SK-N-SH (cell line): ENCODE measurements at regions not wholly inside any gene's neighbourhood (a gene's known extent, or its start where the extent isn't known, plus 50 kb on each side); places are given as distances from the start of the nearest gene placed in this dataset.

Experiments
- CTCF ChIA-PET: fragments of 300-600, 350-600 bp; formaldehyde crosslinking; extraction: SDS; loops from one replicate; lab custom pipeline; 2021; lab: Yijun Ruan, JAX
- POLR2A ChIA-PET: fragments of 350-600 bp; sonication (Branson Sonifier 250); formaldehyde crosslinking; extraction: SDS; loops from one replicate; lab custom pipeline; 2020; ENCODE audit warnings: antibody characterized with exemption, inconsistent platforms; lab: Yijun Ruan, JAX
- DNase-seq: peaks from one replicate; pipeline ENCODE4 v3.0.0; 2012
- H2AFZ ChIP-seq: fragments of 200-600 bp; sonication (generic); 2 replicates; pipeline ENCODE4 v1.8.1; 2016; ENCODE audit warnings: antibody characterized with exemption, mild to moderate bottlenecking, low read depth
- H3F3A ChIP-seq: fragments of 200-600 bp; sonication (generic); replicated peaks from 2 replicates; pipeline ENCODE3; 2016; ENCODE audit warnings: antibody characterized with exemption, mild to moderate bottlenecking; ENCODE audit not compliant: insufficient read depth
- H3K27ac ChIP-seq, 2 experiments: fragments of 200-500 bp in 1 of 2; fragments of 200-600 bp in 1 of 2; sonication (Bioruptor generic) in 1 of 2; sonication (generic), shearing (Covaris generic) in 1 of 2; 2 replicates each; pipeline versions ENCODE4 v1.5.1 to v1.6.1; 2014 to 2016; ENCODE audit warnings: low read depth in 2 of 2, inconsistent platforms in 1 of 2, low read length in 1 of 2, mild to moderate bottlenecking in 1 of 2, mixed read lengths in 1 of 2
- H3K27me3 ChIP-seq: fragments of 200-600 bp; sonication (generic), shearing (Covaris generic); 2 replicates; pipeline ENCODE4 v1.6.1; 2016; ENCODE audit warnings: mixed run types; ENCODE audit not compliant: insufficient read depth
- H3K36me3 ChIP-seq, 2 experiments: fragments of 200-500 bp in 1 of 2; fragments of 200-600 bp in 1 of 2; sonication (Bioruptor generic) in 1 of 2; sonication (generic) in 1 of 2; replicated peaks in 1 of 2; 2 replicates each; pipeline versions ENCODE3 to v1.5.1; 2014 to 2016; ENCODE audit warnings: low read length in 1 of 2, mild to moderate bottlenecking in 1 of 2; ENCODE audit not compliant: insufficient read depth in 2 of 2, control insufficient read depth in 1 of 2
- H3K4me1 ChIP-seq, 2 experiments: fragments of 200-500 bp in 1 of 2; fragments of 200-600 bp in 1 of 2; sonication (Bioruptor generic) in 1 of 2; sonication (generic), shearing (Covaris generic) in 1 of 2; 2 replicates each; pipeline versions ENCODE4 v1.5.1 to v1.6.1; 2014 to 2016; ENCODE audit warnings: low read depth in 1 of 2, low read length in 1 of 2, mixed run types in 1 of 2; ENCODE audit not compliant: insufficient read depth in 2 of 2, control insufficient read depth in 1 of 2
- H3K4me2 ChIP-seq: fragments of 200-600 bp; sonication (generic), shearing (Covaris generic); 2 replicates; pipeline ENCODE4 v1.6.1; 2017; ENCODE audit warnings: mixed run types
- H3K4me3 ChIP-seq, 2 experiments: fragments of 200-500 bp in 1 of 2; fragments of 200-600 bp in 1 of 2; sonication (Bioruptor generic) in 1 of 2; sonication (generic), shearing (Covaris generic) in 1 of 2; 2 replicates each; pipeline versions ENCODE4 v1.5.1 to v1.8.1; 2014 to 2016; ENCODE audit warnings: low read depth in 2 of 2, inconsistent platforms in 1 of 2, low read length in 1 of 2, mild to moderate bottlenecking in 1 of 2, mixed read lengths in 1 of 2, moderate library complexity in 1 of 2
- H3K79me2 ChIP-seq: fragments of 200-600 bp; sonication (generic); 2 replicates; pipeline ENCODE4 v1.8.1; 2017; ENCODE audit warnings: mild to moderate bottlenecking; ENCODE audit not compliant: insufficient read depth
- H3K9ac ChIP-seq: fragments of 200-600 bp; sonication (generic); 2 replicates; pipeline ENCODE4 v1.6.1; 2017; ENCODE audit warnings: mixed run types
- H3K9me2 ChIP-seq: fragments of 200-600 bp; sonication (generic); 2 replicates; pipeline ENCODE4 v1.6.1; 2017; ENCODE audit warnings: mixed run types
- H3K9me3 ChIP-seq: fragments of 200-600 bp; sonication (generic); 2 replicates; pipeline ENCODE4 v1.6.1; 2017; ENCODE audit warnings: mixed run types, mild to moderate bottlenecking, moderate library complexity
- H4K20me1 ChIP-seq: fragments of 200-600 bp; sonication (generic); 2 replicates; pipeline ENCODE4 v1.6.1; 2017; ENCODE audit warnings: mild to moderate bottlenecking, mixed run types; ENCODE audit not compliant: insufficient read depth
- FOSL2 ChIP-seq: IDR thresholded peaks from 2 replicates; pipeline ENCODE4 v1.4.0; 2012; ENCODE audit warnings: low read depth, mild to moderate bottlenecking, moderate library complexity, borderline replicate concordance
- GABPA ChIP-seq: IDR thresholded peaks from 2 replicates; pipeline ENCODE4 v1.4.0; 2012; ENCODE audit warnings: low read depth, mild to moderate bottlenecking
- MEF2A ChIP-seq: IDR thresholded peaks from 2 replicates; pipeline ENCODE4 v1.4.0; 2012; ENCODE audit warnings: low read depth, borderline replicate concordance
- NRF1 ChIP-seq: IDR thresholded peaks from 2 replicates; pipeline ENCODE4 v1.6.1; 2012; ENCODE audit warnings: low read depth, mild to moderate bottlenecking, low read length
- POLR2AphosphoS5 ChIP-seq: IDR thresholded peaks from 2 replicates; pipeline ENCODE4 v1.6.1; 2012; ENCODE audit warnings: low read depth, low read length
- RCOR1 ChIP-seq: fragments of 150-350 bp; IDR thresholded peaks from 2 replicates; pipeline ENCODE4 v1.6.1; 2017; ENCODE audit warnings: antibody characterized with exemption, low read length
- RXRA ChIP-seq: IDR thresholded peaks from 2 replicates; pipeline ENCODE4 v1.4.0; 2012; ENCODE audit warnings: low read depth, mild to moderate bottlenecking, borderline replicate concordance
- SIN3A ChIP-seq: IDR thresholded peaks from 2 replicates; pipeline ENCODE4 v1.6.1; 2012; ENCODE audit warnings: low read depth, mild to moderate bottlenecking, low read length, moderate library complexity, borderline replicate concordance
- SMC3 ChIP-seq: IDR thresholded peaks from 2 replicates; pipeline ENCODE4 v1.6.1; 2012; ENCODE audit warnings: low read depth, low read length, improper control_type of control experiment
- TAF1 ChIP-seq: IDR thresholded peaks from 2 replicates; pipeline ENCODE4 v1.6.1; 2012; ENCODE audit warnings: low read depth, mild to moderate bottlenecking, low read length, moderate library complexity, borderline replicate concordance
- TCF12 ChIP-seq: IDR thresholded peaks from 2 replicates; pipeline ENCODE4 v1.4.0; 2012
- TEAD4 ChIP-seq: IDR thresholded peaks from 2 replicates; pipeline ENCODE4 v1.4.0; 2012; ENCODE audit warnings: mild to moderate bottlenecking, borderline replicate concordance; ENCODE audit not compliant: insufficient read depth
- WGBS: methylation state at CpG from one replicate; pipeline ENCODE4 v1.1.6; 2017; ENCODE audit warnings: low lambda C conversion rate; 5-methylcytosine and 5-hydroxymethylcytosine counted together
- TF ChIP-seq, protein P1 (sequence below): fragments of 200-600 bp; sonication (generic); IDR thresholded peaks from 2 replicates; pipeline ENCODE4 v1.6.1; 2017; ENCODE audit warnings: antibody characterized with exemption, mild to moderate bottlenecking, moderate library complexity
- TF ChIP-seq, protein P2 (sequence below): IDR thresholded peaks from 2 replicates; pipeline ENCODE4; 2012
- TF ChIP-seq, protein P3 (sequence below): IDR thresholded peaks from 2 replicates; pipeline ENCODE4 v1.4.0; 2012; ENCODE audit warnings: low read depth, borderline replicate concordance
- TF ChIP-seq, protein P4 (sequence below): fragments of 150-350 bp; IDR thresholded peaks from 2 replicates; pipeline ENCODE4 v1.6.1; 2017; ENCODE audit warnings: antibody characterized with exemption, low read length, low read depth, borderline replicate concordance
- TF ChIP-seq, protein P5 (sequence below): IDR thresholded peaks from 2 replicates; pipeline ENCODE4 v1.4.0; 2012; ENCODE audit warnings: low read depth

DNA sequence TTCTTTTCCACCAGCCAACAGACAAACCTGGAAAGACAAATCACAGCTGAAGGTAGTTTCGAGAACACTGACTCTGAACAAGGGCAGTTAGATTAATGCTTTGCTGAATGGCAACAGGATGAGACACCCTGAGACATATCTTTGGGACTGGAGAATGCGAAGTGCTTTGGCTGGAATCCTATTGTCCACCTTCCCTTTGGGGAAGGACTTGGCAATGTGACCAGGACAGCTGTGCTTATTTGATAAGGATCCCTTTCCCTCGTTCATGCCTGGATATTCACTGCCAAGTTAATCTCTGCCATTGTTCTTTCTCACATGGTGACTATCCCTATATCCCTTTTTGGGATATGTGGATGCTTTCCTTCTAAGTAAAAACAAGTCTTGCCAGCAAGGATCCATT lies 537.1 kb upstream of the SEL1L start:
- 0% methylated on average over 3 of the region's 3 CpGs for WGBS
- no peak overlapping the region for H3K27ac ChIP-seq
- no peak for DNase-seq
- H3K79me2 ChIP-seq = no peaks in the 10 kb centered on the region
- ChIA-PET CTCF (no interaction called here), POLR2A (no interaction called here)
- no peaks in the 10 kb centered on the region for H3K4me1 ChIP-seq
- no peaks in the 10 kb centered on the region for H4K20me1 ChIP-seq
- no peaks in the 10 kb centered on the region for H3K27me3 ChIP-seq
- H3K9me2 ChIP-seq = no peaks in the 10 kb centered on the region
- no peak overlapping the region for H3K4me2 ChIP-seq
- H3K4me3 ChIP-seq = no peak overlapping the region
- TF ChIP-seq, protein P1, sequence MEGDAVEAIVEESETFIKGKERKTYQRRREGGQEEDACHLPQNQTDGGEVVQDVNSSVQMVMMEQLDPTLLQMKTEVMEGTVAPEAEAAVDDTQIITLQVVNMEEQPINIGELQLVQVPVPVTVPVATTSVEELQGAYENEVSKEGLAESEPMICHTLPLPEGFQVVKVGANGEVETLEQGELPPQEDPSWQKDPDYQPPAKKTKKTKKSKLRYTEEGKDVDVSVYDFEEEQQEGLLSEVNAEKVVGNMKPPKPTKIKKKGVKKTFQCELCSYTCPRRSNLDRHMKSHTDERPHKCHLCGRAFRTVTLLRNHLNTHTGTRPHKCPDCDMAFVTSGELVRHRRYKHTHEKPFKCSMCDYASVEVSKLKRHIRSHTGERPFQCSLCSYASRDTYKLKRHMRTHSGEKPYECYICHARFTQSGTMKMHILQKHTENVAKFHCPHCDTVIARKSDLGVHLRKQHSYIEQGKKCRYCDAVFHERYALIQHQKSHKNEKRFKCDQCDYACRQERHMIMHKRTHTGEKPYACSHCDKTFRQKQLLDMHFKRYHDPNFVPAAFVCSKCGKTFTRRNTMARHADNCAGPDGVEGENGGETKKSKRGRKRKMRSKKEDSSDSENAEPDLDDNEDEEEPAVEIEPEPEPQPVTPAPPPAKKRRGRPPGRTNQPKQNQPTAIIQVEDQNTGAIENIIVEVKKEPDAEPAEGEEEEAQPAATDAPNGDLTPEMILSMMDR = no peak
- TF ChIP-seq, protein P2, sequence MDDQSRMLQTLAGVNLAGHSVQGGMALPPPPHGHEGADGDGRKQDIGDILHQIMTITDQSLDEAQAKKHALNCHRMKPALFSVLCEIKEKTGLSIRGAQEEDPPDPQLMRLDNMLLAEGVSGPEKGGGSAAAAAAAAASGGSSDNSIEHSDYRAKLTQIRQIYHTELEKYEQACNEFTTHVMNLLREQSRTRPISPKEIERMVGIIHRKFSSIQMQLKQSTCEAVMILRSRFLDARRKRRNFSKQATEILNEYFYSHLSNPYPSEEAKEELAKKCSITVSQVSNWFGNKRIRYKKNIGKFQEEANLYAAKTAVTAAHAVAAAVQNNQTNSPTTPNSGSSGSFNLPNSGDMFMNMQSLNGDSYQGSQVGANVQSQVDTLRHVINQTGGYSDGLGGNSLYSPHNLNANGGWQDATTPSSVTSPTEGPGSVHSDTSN = no peak
- TF ChIP-seq SIN3A (no peak), NRF1 (no peak), GABPA (no peak), RCOR1 (no peak), MEF2A (no peak), TCF12 (no peak), TAF1 (no peak), SMC3 (no peak), POLR2AphosphoS5 (no peak), RXRA (no peak), FOSL2 (no peak), TEAD4 (no peak)
- TF ChIP-seq, protein P3, sequence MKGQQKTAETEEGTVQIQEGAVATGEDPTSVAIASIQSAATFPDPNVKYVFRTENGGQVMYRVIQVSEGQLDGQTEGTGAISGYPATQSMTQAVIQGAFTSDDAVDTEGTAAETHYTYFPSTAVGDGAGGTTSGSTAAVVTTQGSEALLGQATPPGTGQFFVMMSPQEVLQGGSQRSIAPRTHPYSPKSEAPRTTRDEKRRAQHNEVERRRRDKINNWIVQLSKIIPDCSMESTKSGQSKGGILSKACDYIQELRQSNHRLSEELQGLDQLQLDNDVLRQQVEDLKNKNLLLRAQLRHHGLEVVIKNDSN = no peak
- TF ChIP-seq, protein P4, sequence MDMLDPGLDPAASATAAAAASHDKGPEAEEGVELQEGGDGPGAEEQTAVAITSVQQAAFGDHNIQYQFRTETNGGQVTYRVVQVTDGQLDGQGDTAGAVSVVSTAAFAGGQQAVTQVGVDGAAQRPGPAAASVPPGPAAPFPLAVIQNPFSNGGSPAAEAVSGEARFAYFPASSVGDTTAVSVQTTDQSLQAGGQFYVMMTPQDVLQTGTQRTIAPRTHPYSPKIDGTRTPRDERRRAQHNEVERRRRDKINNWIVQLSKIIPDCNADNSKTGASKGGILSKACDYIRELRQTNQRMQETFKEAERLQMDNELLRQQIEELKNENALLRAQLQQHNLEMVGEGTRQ = no peak
- TF ChIP-seq, protein P5, sequence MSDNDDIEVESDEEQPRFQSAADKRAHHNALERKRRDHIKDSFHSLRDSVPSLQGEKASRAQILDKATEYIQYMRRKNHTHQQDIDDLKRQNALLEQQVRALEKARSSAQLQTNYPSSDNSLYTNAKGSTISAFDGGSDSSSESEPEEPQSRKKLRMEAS = no peak
- H3K9ac ChIP-seq = no peak overlapping the region
- no peaks in the 10 kb centered on the region for H3F3A ChIP-seq
- H2AFZ ChIP-seq = no peak overlapping the region
- H3K9me3 ChIP-seq = no peaks in the 10 kb centered on the region
- H3K36me3 ChIP-seq = no peaks in the 10 kb centered on the region
